HEK293 (cell line): ENCODE measurements at regions not wholly inside any gene's neighbourhood (a gene's known extent, or its start where the extent isn't known, plus 50 kb on each side); places are given as distances from the start of the nearest gene placed in this dataset.

Experiments
- CTCF ChIA-PET: fragments of 350-600 bp; formaldehyde crosslinking; extraction: SDS; loops from one replicate; lab custom pipeline; 2021; ENCODE audit warnings: antibody characterized with exemption; lab: Yijun Ruan, JAX
- POLR2A ChIA-PET: fragments of 300-600 bp; formaldehyde crosslinking; extraction: SDS; loops from one replicate; lab custom pipeline; 2020; ENCODE audit warnings: antibody characterized with exemption, inconsistent platforms; lab: Yijun Ruan, JAX
- H3K27ac ChIP-seq: fragments of 200-500 bp; sonication (Bioruptor generic); 2 replicates; pipeline ENCODE4 v1.5.1; 2014; ENCODE audit warnings: low read depth, low read length, control low read depth, inconsistent platforms; ENCODE audit errors: extremely low read depth
- H3K36me3 ChIP-seq, 2 experiments: fragments of 200-500 bp in 1 of 2; sonication (Bioruptor generic) in 1 of 2; 1 replicate in 1 of 2; 2 replicates in 1 of 2; pipeline ENCODE4 v1.5.1; 2014 to 2017; ENCODE audit warnings: inconsistent platforms in 2 of 2, low read length in 2 of 2; ENCODE audit not compliant: control insufficient read depth in 2 of 2, insufficient read depth in 1 of 2
- H3K4me1 ChIP-seq: fragments of 200-500 bp; sonication (Bioruptor generic); 2 replicates; pipeline ENCODE4 v1.5.1; 2014; ENCODE audit warnings: mild to moderate bottlenecking, low read length, inconsistent platforms; ENCODE audit not compliant: control insufficient read depth, insufficient read depth
- H3K4me3 ChIP-seq: 2 replicates; pipeline ENCODE4 v1.5.1; 2011; ENCODE audit warnings: low read depth, mild to moderate bottlenecking, control low read depth, low read length, moderate library complexity
- H3K9me3 ChIP-seq: fragments of 200-500 bp; sonication (Bioruptor generic); 2 replicates; pipeline ENCODE4 v1.5.1; 2014; ENCODE audit warnings: low read depth, low read length, inconsistent platforms; ENCODE audit not compliant: control insufficient read depth, insufficient read depth
- ELK4 ChIP-seq: IDR thresholded peaks from 2 replicates; pipeline ENCODE4 v1.6.1; 2011; ENCODE audit warnings: mild to moderate bottlenecking, low read depth, low read length, borderline replicate concordance
- FEZF1 ChIP-seq: fragments of 450-650 bp; formaldehyde crosslinking; IDR thresholded peaks from 2 replicates; pipeline ENCODE4 v1.5.1; 2016; ENCODE audit warnings: missing biosample characterization, missing genetic modification characterization
- GFI1B ChIP-seq: fragments of 450-650 bp; formaldehyde crosslinking; IDR thresholded peaks from 2 replicates; pipeline ENCODE4 v1.5.1; 2016; ENCODE audit warnings: missing biosample characterization, missing genetic modification characterization
- OVOL3 ChIP-seq: fragments of 450-650 bp; formaldehyde crosslinking; IDR thresholded peaks from 2 replicates; pipeline ENCODE4 v1.5.1; 2016; ENCODE audit warnings: missing biosample characterization, missing genetic modification characterization
- PRDM4 ChIP-seq: fragments of 450-650 bp; formaldehyde crosslinking; IDR thresholded peaks from 2 replicates; pipeline ENCODE4 v1.5.1; 2017; ENCODE audit warnings: missing biosample characterization, missing genetic modification characterization
- TRIM28 ChIP-seq: IDR thresholded peaks from 2 replicates; pipeline ENCODE4 v1.6.1; 2011; ENCODE audit warnings: low read length, control low read depth, borderline replicate concordance
- WT1 ChIP-seq: fragments of 450-650 bp; formaldehyde crosslinking; IDR thresholded peaks from 2 replicates; pipeline ENCODE4 v1.5.1; 2016; ENCODE audit warnings: missing biosample characterization, missing genetic modification characterization
- YY1 ChIP-seq: fragments of 450-650 bp; formaldehyde crosslinking; IDR thresholded peaks from 2 replicates; pipeline ENCODE4 v1.5.1; 2018; ENCODE audit warnings: missing biosample characterization, missing genetic modification characterization
- ZBTB11 ChIP-seq: fragments of 450-650 bp; formaldehyde crosslinking; conservative IDR thresholded peaks from 2 replicates; pipeline ENCODE4 v1.5.1; 2016; ENCODE audit warnings: low read depth, missing biosample characterization, missing genetic modification characterization
- ZFHX2 ChIP-seq: fragments of 450-650 bp; formaldehyde crosslinking; conservative IDR thresholded peaks from 2 replicates; pipeline ENCODE4 v1.5.1; 2016; ENCODE audit warnings: missing biosample characterization, missing genetic modification characterization
- ZNF16 ChIP-seq: fragments of 450-650 bp; formaldehyde crosslinking; IDR thresholded peaks from 2 replicates; pipeline ENCODE4 v1.5.1; 2016; ENCODE audit warnings: low read depth, missing biosample characterization, missing genetic modification characterization
- ZNF274 ChIP-seq, 2 experiments: fragments of 200-500 bp in 1 of 2; fragments of 450-650 bp in 1 of 2; sonication (Bioruptor generic) in 1 of 2; formaldehyde crosslinking in 1 of 2; IDR thresholded peaks; 2 replicates each; pipeline versions ENCODE4 v1.5.1 to v1.6.1; 2014 to 2016; ENCODE audit warnings: borderline replicate concordance in 1 of 2, inconsistent platforms in 1 of 2, low read length in 1 of 2, missing biosample characterization in 1 of 2, missing genetic modification characterization in 1 of 2
- ZNF324 ChIP-seq: fragments of 450-650 bp; formaldehyde crosslinking; IDR thresholded peaks from 2 replicates; pipeline ENCODE4 v1.5.1; 2016; ENCODE audit warnings: missing biosample characterization, missing genetic modification characterization
- ZNF394 ChIP-seq: fragments of 450-650 bp; formaldehyde crosslinking; IDR thresholded peaks from 2 replicates; pipeline ENCODE4 v1.5.1; 2016; ENCODE audit warnings: missing biosample characterization, missing genetic modification characterization, mild to moderate bottlenecking, moderate library complexity, borderline replicate concordance
- ZNF473 ChIP-seq: fragments of 450-650 bp; formaldehyde crosslinking; IDR thresholded peaks from 2 replicates; pipeline ENCODE4 v1.5.1; 2017; ENCODE audit warnings: missing biosample characterization, missing genetic modification characterization
- ZNF501 ChIP-seq: fragments of 450-650 bp; formaldehyde crosslinking; IDR thresholded peaks from 2 replicates; pipeline ENCODE4 v1.5.1; 2016; ENCODE audit warnings: missing biosample characterization, missing genetic modification characterization
- ZNF530 ChIP-seq: fragments of 450-650 bp; formaldehyde crosslinking; IDR thresholded peaks from 2 replicates; pipeline ENCODE4 v1.5.1; 2016; ENCODE audit warnings: low read depth, missing biosample characterization, missing genetic modification characterization
- ZNF585B ChIP-seq: fragments of 450-650 bp; formaldehyde crosslinking; IDR thresholded peaks from 2 replicates; pipeline ENCODE4 v1.5.1; 2016; ENCODE audit warnings: missing biosample characterization, missing genetic modification characterization
- ZNF629 ChIP-seq: fragments of 450-650 bp; formaldehyde crosslinking; IDR thresholded peaks from 2 replicates; pipeline ENCODE4 v1.5.1; 2017; ENCODE audit warnings: missing biosample characterization, missing genetic modification characterization
- ZNF843 ChIP-seq: fragments of 450-650 bp; formaldehyde crosslinking; IDR thresholded peaks from 2 replicates; pipeline ENCODE4 v1.5.1; 2016; ENCODE audit warnings: missing biosample characterization, missing genetic modification characterization
- ZSCAN16 ChIP-seq: fragments of 450-650 bp; formaldehyde crosslinking; IDR thresholded peaks from 2 replicates; pipeline ENCODE4 v1.5.1; 2016; ENCODE audit warnings: missing biosample characterization, missing genetic modification characterization
- ZSCAN5A ChIP-seq: fragments of 450-650 bp; formaldehyde crosslinking; IDR thresholded peaks from 2 replicates; pipeline ENCODE4 v1.5.1; 2016; ENCODE audit warnings: missing biosample characterization, missing genetic modification characterization

- TF ChIP-seq PRDM4 (peak; percentile 47; the same call in 1 of the 2 replicates), ZNF629 (tag by site-specific recombination) (0 out of 2 replicates have a peak, but pooled peaks have one; percentile 33), FEZF1 (tag by site-specific recombination) (peak; percentile 66; the same call in 1 of the 2 replicates), ZNF274 (IDR thresholded peaks at IDR 0.05; ENCODE audit: low read length) (no peak), ZNF274 (tag by site-specific recombination; IDR thresholded peaks at IDR 0.05; ENCODE audit: borderline replicate concordance) (no peak), ZNF16 (no peak), ZNF530 (no peak), OVOL3 (tag by site-specific recombination) (no peak), ZFHX2 (no peak), ZNF843 (tag by site-specific recombination) (peak; percentile 63; the same call in 1 of the 2 replicates), TRIM28 (peak; percentile 38; the same call in 1 of the 2 replicates), ZNF501 (no peak), ZNF394 (tag by site-specific recombination) (peak; percentile 67; the same call in 1 of the 2 replicates), WT1 (tag by site-specific recombination) (peak; percentile 79), ZBTB11 (tag by site-specific recombination) (no peak), ZNF324 (tag by site-specific recombination) (no peak), ZSCAN5A (tag by site-specific recombination) (no peak), GFI1B (peak; percentile 49; the same call in 1 of the 2 replicates), YY1 (tag by site-specific recombination) (no peak), ZSCAN16 (no peak), ZNF473 (tag by site-specific recombination) (no peak)
Observed at GRCh38 chr20:22511943-22512910, 72.1 kb downstream of the FOXA2 start (continued).

- Histone ChIP-seq H3K27ac (no peak overlapping the region), H3K36me3 (no peaks in the 10 kb centered on the region), H3K4me1 (peaks cover 20% of the 10 kb centered on the region), H3K9me3 (no peaks in the 10 kb centered on the region), H3K4me3 (no peak overlapping the region)
- ChIA-PET CTCF (no interaction called here), POLR2A (no interaction called here)
- TF ChIP-seq ZNF530 (no peak), ZNF585B (tag by site-specific recombination) (no peak), ELK4 (no peak)
Observed at GRCh38 chr20:22509843-22510147, 74.6 kb downstream of the FOXA2 start.
